Prostate gland (tissue), 2 donors: ENCODE measurements at regions not wholly inside any gene's neighbourhood (a gene's known extent, or its start where the extent isn't known, plus 50 kb on each side); places are given as distances from the start of the nearest gene placed in this dataset.
"Not testable (repeated sequence)": the region's sequence is repeated elsewhere in the genome, so short reads cannot be mapped to it uniquely, and the experiment has no call there.

Source experiments
- DNase-seq: peaks from one replicate; pipeline ENCODE4 v3.0.0-alpha.2; 2019; ENCODE audit warnings: low spot score
- H3K27ac ChIP-seq, 2 donors: fragments of 200-600 bp; sonication (generic); 2 replicates each; pipeline ENCODE4 v1.5.1; 2017 to 2019
- H3K27me3 ChIP-seq: fragments of 200-600 bp; sonication (generic); replicated peaks from 2 replicates; pipeline ENCODE4 v1.5.1; 2019; ENCODE audit not compliant: insufficient read depth
- H3K36me3 ChIP-seq, 2 donors: fragments of 200-600 bp; sonication (generic); 1 replicate in 1 of 2; 2 replicates in 1 of 2; pipeline versions ENCODE4 v1.5.1 to v1.8.1; 2017 to 2019
- H3K4me1 ChIP-seq: fragments of 200-600 bp; sonication (generic); replicated peaks from 2 replicates; pipeline ENCODE4 v1.5.1; 2019
- H3K4me3 ChIP-seq, 2 donors: fragments of 200-600 bp; sonication (generic); 2 replicates each; pipeline ENCODE4 v1.5.1; 2017 to 2019
- H3K9me3 ChIP-seq: fragments of 200-600 bp; sonication (generic); 2 replicates; pipeline ENCODE4 v1.5.1; 2017
- CTCF ChIP-seq, 4 experiments: fragments of 200-600 bp in 2 of 4; fragments of 450-650 bp in 2 of 4; sonication (generic) in 2 of 4; IDR thresholded peaks; 1 replicate in 3 of 4; 2 replicates in 1 of 4; pipeline ENCODE4 v1.5.1; 2016 to 2019; ENCODE audit warnings: antibody characterized with exemption in 4 of 4, mild to moderate bottlenecking in 2 of 4, moderate library complexity in 2 of 4
- POLR2A ChIP-seq: fragments of 450-650 bp; IDR thresholded peaks from one replicate; pipeline ENCODE4 v1.6.1; 2016; ENCODE audit warnings: antibody characterized with exemption, mild to moderate bottlenecking
- POLR2AphosphoS5 ChIP-seq: sonication (generic); formaldehyde crosslinking; IDR thresholded peaks from one replicate; pipeline ENCODE4 v1.6.1; 2017; ENCODE audit warnings: antibody characterized with exemption
- WGBS: methylation state at CpG from one replicate; pipeline ENCODE4 v1.1.5; 2018; 5-methylcytosine and 5-hydroxymethylcytosine counted together
- intact Hi-C: fragments of 100-400 bp; cut with DNase I; formaldehyde crosslinking; loops from one replicate; pipeline ENCODE4 v1.14.2; 2022

GRCh38 chr12:131321988-131322387, 368.3 kb downstream of the ADGRD1 start:
- no peak overlapping the region for H3K27ac ChIP-seq
- DNase-seq = no peak
- H3K27me3 ChIP-seq = no peaks in the 10 kb centered on the region
- no peaks in the 10 kb centered on the region for H3K36me3 ChIP-seq
- no peaks in the 10 kb centered on the region for H3K4me1 ChIP-seq
- H3K4me3 ChIP-seq = no peak overlapping the region
- intact Hi-C loops = no loop called here
- no peaks in the 10 kb centered on the region for H3K9me3 ChIP-seq
- TF ChIP-seq POLR2A = no peak
- no peak for TF ChIP-seq CTCF (IDR thresholded peaks at IDR 0.05)
- no peak for TF ChIP-seq POLR2AphosphoS5

GRCh38 chr12:131322460-131322859, 368.8 kb downstream of the ADGRD1 start:
- H3K36me3 ChIP-seq, H3K27me3 ChIP-seq, H3K27ac ChIP-seq, H3K9me3 ChIP-seq, H3K4me3 ChIP-seq, intact Hi-C loops, DNase-seq, H3K4me1 ChIP-seq: not testable (repeated sequence)
- WGBS = 88% methylated on average over 3 of the region's 3 CpGs

- Histone ChIP-seq H3K36me3 (no peaks in the 10 kb centered on the region), H3K9me3 (no peaks in the 10 kb centered on the region), H3K4me1 (no peaks in the 10 kb centered on the region), H3K27me3 (no peaks in the 10 kb centered on the region), H3K4me3 (no peak overlapping the region), H3K27ac (no peak overlapping the region)
- no peak for TF ChIP-seq POLR2A
- TF ChIP-seq POLR2AphosphoS5 = no peak
- no peak for TF ChIP-seq CTCF (IDR thresholded peaks at IDR 0.05)
- intact Hi-C loops = no loop called here
- WGBS = 39% methylated on average over 2 of the region's 2 CpGs
- no peak for DNase-seq
These were observed 370.2 kb downstream of the ADGRD1 start for GRCh38 chr12:131323879-131324278.

GRCh38 chr12:131327521-131328488, 374.1 kb downstream of the ADGRD1 start:
- no peak overlapping the region for H3K4me3 ChIP-seq
- H3K9me3 ChIP-seq = no peaks in the 10 kb centered on the region
- no peak for DNase-seq
- intact Hi-C loops = no loop called here
- TF ChIP-seq POLR2AphosphoS5 (no peak), POLR2A (no peak), CTCF (IDR thresholded peaks at IDR 0.05) (no peak)
- H3K27ac ChIP-seq = no peak overlapping the region
- no peaks in the 10 kb centered on the region for H3K36me3 ChIP-seq
- 73% methylated on average over 16 of the region's 25 CpGs for WGBS
- H3K27me3 ChIP-seq = no peaks in the 10 kb centered on the region
- no peaks in the 10 kb centered on the region for H3K4me1 ChIP-seq

GRCh38 chr12:131328861-131329845, 375.4 kb downstream of the ADGRD1 start:
- intact Hi-C loops, H3K27ac ChIP-seq, H3K4me1 ChIP-seq, H3K4me3 ChIP-seq, DNase-seq, H3K36me3 ChIP-seq, H3K27me3 ChIP-seq, H3K9me3 ChIP-seq: not testable (repeated sequence)
- 76% methylated on average over 26 of the region's 28 CpGs for WGBS
